NCI-H748 (cell line): ENCODE measurements at regions not wholly inside any gene's neighbourhood (a gene's known extent, or its start where the extent isn't known, plus 50 kb on each side); places are given as distances from the start of the nearest gene placed in this dataset.
"Not testable (repeated sequence)": the region's sequence is repeated elsewhere in the genome, so short reads cannot be mapped to it uniquely, and the experiment has no call there.

ENCODE experiments used
- DNase-seq: peaks from one replicate; lab custom pipeline; 2025; ENCODE audit not compliant: unreplicated experiment; lab: John Stamatoyannopoulos, UW

DNA sequence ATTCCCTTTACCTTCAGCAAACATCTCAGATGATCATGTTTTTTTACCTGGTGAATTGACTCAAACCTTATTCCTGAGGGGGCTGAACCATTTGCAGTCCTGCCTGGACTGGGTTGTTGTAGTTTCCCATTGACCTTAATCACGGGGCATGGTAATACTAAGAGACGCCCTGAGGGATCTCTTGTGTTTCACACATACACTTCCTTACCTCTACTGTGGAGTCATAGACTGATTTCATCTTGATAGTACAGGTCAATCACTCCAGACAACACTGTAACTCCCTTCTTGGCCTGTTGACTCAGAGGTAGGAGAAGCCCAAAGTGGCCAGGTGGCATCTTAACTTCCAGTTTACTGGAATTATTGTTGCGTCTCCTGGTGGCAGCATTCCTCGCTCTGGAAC lies 1064.0 kb upstream of the PCDH10 start:
- no peak for DNase-seq

DNA sequence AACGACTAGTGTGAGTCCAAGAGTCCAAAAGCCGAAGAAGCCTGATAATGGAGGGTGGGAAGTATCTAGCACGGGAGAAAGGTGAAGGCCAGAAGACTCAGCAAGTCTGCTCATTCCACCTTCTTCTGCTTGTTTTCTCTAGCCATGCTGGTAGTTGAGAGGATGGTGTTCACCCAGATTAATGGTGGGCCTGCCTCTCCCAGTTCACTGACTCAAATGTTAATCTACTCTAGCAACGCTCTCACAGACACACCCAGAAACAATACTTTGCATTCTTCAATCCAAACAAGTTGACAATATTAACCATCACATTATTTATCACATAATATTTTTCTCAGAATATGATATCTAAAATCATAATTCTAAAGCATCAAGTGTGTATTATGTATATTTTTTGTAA lies 1055.1 kb upstream of the PCDH10 start:
- no peak for DNase-seq

DNA sequence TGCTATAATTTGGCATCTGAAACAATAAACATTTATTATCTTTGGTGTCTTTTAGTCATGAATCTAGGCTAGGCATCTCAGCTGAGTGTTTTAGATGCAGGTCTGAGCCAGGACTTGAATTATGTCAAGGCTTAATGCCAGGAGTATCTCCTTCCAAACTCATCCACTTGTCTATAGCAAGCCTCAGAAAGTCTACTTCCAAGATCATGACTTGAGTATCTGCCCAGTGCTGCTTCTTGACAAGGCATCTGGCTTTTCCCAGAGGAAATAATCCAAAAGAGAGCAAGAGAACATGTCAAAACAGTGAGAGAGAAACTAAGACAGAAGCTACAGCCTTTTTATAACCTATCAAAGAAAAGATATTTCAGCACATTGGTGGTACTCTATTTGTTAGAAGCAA lies 1052.1 kb upstream of the PCDH10 start:
- DNase-seq: no peak

DNA sequence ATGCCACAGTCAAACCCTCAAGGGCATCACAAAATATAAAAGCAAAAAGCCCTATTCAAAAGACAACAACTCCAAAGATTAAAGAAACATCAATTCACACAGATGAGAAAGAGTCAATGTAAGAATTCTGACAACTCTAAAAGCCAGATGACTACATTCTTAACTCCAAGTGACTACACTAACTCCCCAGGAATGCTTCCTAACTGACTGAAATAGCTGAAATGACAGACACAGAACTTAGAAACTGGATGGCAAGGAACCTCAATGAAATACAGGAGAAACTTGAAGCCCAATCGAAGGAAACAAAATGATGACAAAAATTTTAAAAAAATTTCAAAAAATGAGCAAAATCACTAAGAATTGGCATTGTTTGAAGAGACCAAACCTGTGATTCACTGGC lies 1047.6 kb upstream of the PCDH10 start:
- no peak for DNase-seq

DNA sequence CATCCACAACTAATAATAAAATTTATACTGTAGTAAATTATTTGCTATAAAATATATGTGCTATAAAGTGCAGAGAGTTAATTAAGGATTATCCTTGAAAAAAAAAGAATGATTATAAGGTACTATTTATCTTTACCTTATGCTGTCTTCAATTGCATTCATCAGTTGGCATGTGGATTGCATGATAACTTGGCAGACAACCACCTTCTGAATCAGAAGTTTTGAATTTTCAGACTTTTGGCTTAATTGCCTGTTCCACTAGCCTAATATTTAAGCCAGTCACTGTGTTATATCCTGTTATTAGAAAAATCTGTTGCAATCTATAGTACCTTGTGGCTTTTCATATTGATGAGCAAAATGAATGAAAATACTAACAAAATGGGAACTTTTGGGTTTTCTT lies 1040.3 kb upstream of the PCDH10 start:
- DNase-seq: no peak

DNA sequence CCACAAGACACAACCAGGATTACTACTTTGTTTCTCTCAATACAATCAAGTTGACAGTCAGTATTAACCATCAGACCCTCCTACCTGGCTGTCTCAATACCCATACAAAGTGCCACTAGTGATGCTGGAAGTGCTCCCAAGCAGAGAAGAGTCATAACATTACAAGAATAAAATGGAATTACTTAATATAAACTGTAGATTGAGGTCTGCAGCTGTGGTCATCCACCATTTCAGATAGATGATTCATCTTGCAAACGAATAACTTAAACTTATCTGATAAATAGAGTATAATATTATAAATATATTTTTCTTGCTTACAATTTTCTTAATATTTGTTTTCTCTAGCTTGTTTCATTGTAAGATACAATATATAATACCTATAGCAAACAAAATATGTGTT lies 1034.2 kb upstream of the PCDH10 start:
- no peak for DNase-seq

DNA sequence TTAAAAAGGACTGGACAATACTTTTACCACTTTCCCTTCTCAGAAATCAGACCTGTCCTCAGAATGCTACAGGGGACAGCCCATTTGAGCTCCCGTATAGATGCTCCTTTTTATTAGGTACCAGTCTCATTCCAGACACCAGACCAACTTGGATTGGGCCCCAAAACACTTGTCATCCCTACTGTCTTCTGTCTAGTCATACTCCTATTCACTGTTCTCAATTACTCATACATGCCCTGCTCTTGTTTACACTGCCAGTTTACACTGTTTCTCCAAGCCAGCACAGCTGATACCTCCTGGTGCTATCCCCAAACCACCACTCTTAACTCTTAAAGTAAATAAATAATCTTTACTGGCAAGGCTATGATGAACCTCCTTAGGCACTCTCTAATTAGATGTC lies 1026.4 kb upstream of the PCDH10 start:
- DNase-seq: not testable (repeated sequence)

DNA sequence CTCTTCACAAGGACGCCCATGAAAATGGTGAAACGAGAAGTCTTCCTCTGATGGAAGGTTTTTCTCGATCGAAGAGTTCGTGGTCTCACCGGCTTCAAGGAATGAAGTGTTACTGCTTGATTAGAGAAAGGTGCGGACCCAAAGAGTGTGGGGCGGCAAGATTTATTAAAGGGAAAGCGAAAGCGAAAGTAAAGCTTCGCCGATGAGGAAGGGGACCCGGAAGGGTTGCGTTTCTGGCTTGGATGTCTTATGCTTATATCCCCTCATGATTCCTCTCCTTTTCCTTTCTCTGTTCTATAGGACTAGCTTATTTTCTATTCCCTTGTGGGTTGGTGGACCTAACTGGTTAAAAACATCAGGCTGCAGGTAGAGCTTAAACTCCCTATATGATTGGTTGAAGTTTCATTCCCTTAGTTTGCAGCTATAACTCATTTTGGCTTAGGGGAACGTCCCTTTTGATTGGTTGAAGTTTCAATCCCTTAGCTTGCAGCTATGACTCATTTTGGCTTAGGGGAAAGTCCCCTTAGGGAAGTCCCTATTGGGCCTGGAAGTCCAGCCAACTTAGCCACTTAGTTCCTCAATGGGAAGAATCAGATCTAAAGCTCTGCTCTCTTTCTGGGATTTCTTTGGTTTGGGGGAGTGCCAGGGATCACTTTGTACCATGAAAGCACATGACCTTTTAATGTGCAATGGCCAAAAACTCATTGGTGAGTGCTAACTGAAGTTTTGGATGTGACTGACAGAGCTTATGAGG lies 1025.0 kb upstream of the PCDH10 start:
- no peak for DNase-seq

DNA sequence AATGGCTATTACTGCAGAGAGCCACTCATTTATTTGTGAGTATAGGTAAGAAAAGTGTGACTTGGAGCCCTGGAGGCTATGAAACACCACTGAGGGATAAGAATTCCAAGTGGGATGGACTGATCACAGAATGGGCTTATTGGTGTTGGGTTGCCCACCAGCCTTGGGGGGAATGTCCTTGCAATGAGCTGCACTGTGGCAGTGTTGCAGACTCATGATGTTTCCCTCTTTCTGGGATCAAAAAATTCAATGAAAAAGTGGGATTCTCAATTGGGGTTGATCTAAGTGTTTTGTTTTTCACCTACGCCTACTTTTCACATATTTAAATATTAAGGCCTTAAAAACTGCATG lies 1024.5 kb upstream of the PCDH10 start:
- DNase-seq: no peak

DNA sequence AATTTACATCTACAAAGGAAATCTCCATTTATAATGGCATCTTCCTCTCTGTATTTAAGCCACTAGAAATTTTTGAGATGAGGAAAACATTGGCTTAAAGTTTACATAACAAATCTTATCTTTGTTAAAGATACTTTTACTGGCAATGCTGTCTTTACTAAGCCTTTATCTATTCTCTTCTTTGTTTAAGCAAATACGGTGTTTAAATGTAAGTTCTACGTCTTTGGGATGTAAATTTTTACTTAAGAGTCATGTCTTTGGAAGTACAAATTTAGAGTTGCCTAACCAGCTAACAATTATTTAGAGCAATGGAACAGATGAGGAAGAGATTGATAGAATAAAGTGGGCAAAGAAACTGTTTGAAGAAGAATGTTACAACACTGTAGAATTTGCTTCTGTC lies 1024.0 kb upstream of the PCDH10 start:
- DNase-seq: no peak

DNA sequence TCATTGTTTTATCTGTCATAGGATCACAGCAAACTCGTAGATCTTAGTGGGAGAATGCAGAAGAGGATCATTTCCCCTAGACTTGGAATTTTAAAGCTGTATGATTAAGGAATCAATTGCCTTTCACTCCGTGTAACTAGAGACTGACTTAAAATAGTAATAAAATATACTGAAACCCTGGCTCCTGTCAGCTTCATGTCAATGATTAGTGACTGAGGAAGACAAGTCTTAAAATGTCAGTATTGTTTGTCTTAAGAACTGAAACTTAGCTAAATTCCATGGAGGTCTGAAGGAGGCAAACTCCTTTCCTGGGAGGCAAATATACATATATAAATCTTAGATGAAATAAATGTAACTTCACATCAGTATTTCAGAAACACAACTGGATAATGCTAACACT lies 1016.7 kb upstream of the PCDH10 start:
- no peak for DNase-seq

DNA sequence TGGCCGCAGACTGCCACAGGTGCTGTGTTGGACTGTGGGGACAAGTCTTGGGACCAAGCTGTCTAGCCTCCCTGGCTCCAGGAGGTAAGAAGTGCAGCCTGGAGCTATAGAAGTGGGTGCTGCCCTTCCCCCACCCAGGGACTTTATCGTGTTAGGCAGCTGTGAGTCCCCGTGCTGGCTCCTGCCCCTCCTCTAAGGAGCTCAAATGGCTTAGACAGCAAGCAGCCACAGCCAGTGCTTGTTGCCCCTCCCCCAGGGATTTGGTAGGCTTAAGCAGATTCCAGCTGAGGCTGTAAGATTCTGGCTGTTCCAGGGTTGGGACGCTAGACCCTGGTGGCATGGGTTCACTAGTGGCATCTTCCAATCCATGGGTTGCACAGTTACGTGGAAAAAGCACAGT lies 979.4 kb upstream of the PCDH10 start:
- no peak for DNase-seq

DNA sequence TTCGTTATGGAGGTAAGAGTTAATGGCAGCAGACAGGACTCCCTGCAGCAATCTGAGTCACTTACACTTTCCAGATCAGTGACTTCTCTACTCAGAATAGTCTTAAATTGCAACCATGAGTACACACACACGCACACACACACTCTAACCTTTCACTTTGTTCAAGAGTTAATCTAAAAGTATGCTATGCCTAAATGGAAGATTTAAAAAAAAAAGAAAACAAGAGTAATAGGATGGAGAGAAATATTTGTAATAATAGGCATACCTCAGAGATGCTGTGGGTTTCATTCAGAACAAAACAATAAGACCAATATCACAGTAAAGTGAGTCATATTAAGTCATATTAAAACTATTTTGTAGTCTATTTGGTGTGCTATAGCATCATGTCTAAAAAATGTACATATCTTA lies 969.1 kb upstream of the PCDH10 start:
- DNase-seq: no peak

DNA sequence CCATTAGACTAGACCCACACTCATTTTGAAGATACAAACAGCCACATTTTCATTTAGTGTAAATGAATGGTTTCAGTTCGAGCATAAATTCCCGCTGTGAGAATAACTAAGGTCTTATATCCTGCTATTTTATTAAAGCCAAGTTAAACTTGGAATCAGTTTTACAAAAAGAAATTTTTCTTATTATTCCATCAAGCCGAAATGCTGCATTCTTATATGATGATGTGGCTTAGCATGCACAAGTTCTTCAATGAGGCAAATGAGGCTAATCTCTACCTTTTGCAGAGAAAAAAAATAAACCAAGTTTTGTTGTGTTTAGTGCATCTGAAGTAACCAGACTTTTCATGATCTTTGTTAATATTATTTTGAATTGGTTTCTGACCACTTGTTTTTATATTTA lies 953.9 kb upstream of the PCDH10 start:
- DNase-seq: no peak

DNA sequence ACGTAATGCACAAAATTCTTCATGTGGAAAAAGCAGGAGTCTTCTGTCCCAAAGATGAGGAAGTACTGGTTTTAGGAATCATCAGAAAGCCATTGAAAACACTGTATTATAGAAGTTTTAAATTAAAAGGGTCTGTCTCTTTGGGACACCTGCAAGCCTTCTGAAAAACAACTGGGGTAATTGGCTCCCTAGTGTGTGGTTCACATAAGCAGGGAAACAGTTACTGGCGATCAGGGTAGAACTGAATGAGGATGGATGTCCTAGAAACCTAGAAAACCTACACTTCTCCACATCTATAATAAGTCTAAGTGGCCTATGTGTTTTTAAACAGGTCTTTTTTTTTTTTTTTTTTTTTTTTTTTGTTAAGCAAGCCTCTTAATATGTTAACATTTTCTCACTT lies 945.5 kb upstream of the PCDH10 start:
- DNase-seq: no peak

DNA sequence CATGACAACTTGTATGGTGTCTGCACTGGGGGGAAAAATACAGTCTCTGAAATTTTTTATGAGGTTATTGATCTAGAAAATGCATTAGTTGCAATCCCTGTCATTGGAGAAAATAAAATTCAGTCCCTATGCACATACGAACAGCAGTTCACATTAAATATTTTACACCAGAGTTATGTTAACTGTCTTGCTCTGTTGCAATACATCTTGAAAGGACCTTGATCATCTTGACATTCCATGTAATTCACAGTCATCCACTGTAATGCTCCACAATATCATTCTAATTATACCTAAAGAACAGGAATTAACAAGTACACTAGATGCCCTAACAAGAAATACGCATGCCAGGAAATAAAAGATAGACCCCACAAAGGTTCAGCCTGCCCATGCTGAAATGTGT lies 934.6 kb upstream of the PCDH10 start:
- DNase-seq: no peak

DNA sequence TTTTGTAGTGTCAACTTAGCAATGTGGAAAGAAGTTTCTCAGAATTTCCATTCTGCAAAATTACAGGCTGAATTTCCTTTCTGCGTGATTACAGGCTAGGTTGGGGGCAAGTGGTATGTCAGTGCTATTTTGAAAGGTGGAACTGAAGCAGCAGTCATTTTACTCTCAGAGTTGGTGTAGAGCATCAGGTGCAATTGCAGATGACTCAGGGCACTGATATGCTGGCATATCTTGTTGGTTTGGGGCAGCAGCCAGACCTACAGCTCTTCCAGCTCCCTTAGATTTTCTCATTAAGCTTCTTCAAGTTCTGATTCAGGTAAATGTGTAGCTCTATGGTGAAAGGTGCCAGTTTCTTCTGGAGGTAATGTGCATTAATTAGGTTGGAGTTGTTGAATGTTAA lies 930.7 kb upstream of the PCDH10 start:
- DNase-seq: no peak

DNA sequence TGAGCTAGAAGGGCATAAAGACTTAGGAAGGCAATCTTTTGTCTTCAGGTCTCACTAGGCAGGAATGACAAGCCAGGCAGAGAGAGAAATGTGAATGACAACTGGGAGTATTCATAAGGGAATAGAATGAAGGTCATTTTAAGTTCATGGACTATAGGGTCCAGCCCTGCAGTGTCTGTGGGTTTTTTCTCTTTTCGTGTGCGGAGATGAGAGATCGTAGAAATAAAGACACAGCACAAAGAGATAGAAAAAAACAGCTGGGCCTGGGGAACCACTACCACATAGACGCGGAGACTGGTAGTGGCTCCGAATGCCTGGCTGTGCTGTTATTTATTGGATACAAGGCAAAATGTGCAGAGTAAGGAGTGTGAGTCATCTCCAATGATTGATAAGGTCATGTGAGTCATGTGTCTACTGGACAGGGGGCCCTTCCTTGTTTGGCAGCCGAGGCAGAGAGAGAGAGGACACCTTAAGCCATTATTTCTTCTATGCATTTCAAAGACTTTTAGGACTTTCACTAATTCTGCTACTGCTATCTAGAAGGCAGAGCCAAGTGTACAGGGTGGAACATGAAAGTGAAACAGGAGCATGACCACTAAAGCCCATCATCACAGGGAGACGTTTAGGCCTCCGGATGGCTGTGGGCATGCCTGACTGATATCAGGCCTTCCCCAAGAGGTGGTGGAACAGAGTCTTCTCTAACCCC lies 921.8 kb upstream of the PCDH10 start:
- no peak for DNase-seq

DNA sequence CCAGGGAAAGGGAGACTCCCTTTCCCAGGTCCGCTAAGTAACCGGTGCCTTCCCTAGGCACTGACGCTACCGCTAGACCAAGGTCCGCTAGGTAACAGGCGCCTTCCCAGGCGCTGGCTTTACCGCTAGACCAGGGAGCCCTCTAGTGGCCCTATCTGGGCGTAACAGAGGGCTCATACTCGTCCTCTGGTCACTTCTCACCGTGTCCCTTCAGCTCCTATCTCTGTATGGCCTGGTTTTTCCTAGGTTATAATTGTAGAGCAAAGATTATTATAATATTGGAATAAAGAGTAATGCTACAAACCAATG lies 921.3 kb upstream of the PCDH10 start:
- DNase-seq: not testable (repeated sequence)

DNA sequence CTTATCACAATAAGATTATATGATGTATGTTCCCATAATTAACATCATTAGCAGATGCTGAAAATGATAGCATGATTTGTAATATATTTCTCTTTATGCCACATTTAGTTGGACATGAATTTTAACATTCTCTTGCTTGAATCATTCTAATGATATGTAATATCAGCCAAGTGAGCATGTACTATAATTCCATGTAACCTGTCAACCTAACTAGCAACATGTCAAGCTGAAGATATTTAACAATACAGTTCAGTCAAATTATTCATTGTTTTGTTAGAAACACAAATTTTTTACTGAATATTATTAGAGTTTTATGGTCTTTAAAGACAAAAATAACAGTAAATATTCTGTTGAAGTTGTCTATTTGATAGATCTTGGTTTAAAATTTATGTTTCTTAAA lies 920.4 kb upstream of the PCDH10 start:
- no peak for DNase-seq

DNA sequence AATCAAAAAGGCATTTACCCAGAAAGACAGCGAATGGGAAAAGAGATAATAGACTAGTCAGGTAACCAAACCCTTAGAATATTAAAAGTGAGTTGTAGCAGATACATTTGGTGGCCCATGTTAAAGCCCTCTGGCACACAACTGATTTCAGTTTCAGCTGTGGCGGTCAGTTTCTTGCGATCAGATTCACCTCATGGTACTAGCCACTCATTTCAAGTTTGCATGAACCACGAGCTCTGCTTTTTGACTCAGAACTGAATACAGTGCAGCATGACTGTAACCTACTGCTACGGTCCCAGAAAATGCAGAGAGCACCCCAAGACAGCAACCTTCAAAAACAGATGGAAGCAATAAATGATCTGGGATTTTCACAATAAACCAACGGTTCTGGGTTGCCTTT lies 919.1 kb upstream of the PCDH10 start:
- no peak for DNase-seq

DNA sequence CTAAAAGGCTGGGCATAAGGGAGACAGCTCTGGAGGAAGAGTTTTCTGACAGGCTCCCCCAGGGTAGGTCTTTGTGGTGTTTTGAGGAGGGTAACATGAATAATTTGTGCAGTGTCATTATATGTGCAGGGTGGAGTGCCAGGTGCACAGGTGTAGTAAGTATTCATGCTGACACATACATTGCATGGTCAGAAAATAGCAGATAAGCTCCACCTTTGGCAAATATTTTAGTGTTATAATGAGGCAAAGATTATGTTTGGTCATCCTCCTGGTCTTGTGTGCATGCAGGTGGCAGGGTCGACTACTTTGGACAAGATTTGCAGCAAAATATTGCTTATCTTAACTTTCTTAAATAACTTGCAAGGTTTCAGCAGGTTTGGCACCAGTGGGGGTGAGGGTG lies 910.4 kb upstream of the PCDH10 start:
- DNase-seq: peak; percentile 92

DNA sequence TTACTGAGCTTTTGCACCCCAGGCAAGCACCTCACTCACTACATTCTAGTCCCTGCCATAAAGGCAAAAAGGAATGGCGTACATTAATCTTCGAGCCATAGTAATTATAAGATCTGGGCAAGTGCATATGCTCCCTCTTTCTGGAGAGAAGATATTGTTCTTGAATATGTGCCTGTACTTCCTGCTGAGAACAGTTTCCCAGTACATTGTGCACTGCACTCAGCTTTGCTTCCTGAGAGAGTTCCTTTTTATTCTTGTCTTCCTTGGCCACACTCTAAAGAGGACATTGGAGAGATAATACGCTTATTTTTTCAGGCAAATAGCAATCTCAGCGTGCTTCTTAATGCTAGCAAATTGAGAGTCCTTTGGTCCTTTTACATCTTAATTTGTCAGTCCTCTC lies 909.0 kb upstream of the PCDH10 start:
- DNase-seq: peak; percentile 14
